ENCODE measurements at regions not wholly inside any gene's neighbourhood (a gene's known extent, or its start where the extent isn't known, plus 50 kb on each side); places are given as distances from the start of the nearest gene placed in this dataset.
"Not testable (repeated sequence)": the region's sequence is repeated elsewhere in the genome, so short reads cannot be mapped to it uniquely, and the experiment has no call there.

DNA sequence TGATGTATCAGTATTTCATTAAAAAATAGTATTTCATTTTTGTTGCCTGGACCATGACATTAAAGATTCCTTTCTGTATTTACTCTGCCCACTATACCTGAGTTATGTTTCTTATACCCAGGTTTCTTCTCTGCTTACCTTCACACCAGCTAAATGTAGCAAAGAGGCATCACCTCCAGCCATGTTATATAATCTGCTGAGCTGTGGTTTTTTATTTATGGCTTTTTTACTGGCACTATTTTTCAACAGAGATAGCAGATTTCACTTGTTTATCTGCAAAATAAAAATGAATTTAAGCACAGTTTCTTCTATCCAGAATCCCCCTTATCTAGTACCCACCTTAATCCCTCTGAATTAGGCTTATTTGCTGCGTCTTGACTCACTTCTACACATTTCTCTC is 979.0 kb upstream of the MAN1A1 start:
- no peak for DNase-seq

DNA sequence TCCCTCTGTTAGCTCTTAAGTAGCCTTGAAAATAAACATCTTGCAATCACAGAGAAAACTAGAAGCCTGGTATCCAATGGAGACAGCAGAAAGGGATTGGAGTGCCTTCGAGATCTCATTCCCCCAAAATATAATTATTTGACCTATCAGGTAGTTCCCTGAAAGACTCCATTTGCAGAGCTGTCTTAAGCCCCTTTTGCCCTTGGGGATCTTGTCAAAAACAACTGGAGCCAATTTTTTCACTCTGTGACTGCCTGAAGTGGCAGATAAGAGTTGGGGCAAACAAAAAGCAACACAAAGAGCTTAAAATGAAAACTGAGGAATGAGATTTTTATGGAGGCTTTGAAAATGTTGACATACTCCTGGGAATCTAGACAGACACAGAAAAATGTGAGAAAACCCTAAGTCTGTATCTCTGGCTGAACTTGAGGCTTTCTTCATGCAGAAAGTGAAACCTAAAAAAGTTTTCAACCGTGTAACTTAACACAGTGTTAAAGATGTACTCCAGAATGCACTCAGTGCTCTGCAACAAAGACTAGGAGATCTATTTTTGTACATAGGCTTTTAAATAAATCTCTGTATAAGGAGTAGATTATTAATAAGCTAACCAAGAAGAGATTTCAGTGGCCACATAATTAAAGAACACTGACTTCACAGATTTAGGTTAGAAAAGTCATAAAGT is 971.1 kb upstream of the MAN1A1 start:
- DNase-seq: no peak

DNA sequence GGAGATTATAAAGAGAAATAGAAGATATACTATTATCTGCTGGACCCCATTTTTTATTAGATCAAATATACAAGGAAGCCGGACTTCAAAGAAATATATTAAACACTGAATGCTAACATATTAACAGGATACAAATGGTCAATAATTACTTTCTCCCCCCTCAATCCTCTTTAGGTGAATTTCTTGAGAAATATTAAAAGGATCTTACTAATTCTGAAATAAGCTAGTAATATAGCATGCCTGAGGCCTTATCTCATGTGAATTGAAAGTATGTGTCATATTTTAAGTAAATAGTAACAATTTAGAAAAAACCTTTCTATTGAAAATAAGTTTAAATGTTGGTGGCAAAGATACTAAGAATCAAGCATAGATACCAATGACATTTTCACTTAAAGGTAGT is 954.7 kb upstream of the MAN1A1 start:
- DNase-seq: no peak

DNA sequence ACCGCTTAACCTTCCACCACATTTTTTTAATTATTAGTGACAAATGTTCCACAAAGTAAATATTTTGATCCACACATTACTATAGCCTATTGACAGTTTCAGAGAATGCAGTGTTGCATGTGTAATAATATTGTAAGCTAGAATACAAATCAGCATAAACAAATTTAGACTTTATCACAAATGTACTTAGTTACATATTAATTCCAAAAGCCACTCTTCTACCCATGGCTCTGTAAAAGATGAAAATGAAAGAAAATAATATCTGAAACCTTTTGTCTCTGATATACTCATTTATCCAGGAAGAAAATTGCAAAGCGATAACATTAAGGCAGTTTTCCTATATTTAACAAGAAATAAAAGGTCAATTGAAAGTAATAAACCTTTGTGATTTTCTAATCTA is 954.0 kb upstream of the MAN1A1 start:
- DNase-seq: no peak

DNA sequence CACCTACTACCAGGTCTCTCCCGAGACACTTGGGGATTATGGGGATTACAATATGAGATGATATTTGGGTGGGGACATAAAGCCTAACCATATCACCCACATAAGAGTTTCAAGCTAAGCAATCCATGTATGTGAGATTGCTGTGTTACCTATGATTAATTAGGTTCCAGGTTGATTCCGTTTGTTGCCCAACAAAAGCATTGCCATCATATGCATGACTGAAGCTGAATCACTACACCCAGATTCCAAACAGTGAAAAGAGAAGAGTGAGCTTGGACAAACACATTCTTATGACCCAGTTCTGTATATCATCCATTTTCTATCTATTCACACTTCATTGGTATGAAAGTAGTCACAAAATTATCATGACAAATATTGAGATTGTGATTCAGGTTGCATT is 952.5 kb upstream of the MAN1A1 start:
- DNase-seq: no peak

DNA sequence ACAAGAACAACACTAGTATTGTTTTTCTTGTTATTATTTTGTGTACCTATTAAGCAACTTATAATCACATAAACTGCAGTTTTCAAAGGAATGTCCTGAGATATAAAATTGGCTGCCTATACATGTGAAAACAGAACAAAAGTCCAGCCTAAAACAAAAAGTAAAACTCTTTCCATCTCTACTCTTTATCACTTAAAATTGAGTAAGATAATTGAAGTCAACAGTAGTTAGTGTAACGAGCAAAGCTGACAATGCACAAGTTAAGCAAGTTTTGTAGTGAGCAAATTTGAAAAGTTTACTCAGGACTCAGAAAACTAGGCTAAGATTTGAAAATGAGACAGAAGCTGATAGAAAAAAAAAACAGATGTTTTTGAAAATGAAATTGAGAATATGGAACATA is 941.4 kb upstream of the MAN1A1 start:
- DNase-seq: no peak

DNA sequence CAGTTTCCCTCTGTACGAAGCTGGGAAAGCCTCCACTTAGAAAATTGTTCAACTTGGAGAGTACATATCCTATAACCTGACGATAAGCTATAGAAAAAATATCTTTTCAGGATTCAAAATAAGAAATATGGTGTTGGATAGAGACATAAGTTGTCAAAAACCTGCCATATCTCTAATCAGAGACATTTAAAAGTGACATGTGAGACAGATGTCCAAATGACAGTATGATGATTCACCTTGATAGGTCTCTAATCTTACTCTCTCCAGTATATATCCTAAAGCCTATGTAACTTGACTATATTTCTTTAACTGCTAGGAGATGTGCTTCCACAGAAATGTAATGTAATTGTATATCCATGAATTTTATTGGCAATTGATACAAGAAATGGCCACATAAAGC is 932.4 kb upstream of the MAN1A1 start:
- DNase-seq: no peak

DNA sequence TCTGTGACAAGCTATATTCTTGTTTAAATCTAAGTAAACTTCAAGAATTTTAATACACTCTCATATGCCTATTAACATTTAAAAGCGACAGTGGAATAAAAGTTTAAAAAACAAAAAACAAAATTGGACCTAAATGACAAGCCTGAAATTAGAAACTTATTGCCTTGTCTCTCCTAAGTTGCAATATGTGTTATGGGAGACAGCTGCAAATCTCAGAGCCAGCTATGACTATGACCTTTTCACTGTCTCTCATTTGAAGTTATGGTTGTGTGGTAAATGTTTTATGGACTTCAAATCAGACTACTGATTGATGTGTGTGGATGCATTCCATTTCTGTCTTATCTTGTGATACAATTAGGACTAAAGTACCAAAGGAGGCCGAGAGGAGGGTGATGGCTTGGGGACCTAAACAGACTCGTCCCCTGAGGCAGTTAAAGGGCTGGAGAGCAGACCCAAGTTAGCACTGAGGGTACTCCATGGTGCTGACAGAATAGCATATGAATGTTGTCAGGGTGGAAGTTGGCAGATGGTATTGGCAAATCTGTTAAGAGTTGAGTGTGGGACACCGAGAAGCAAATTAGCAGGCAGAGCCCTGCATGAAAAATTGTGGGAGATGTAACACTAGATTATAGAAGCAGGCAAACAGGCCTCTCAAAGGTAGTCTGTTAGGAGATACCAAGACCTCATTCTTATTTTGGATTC is 930.1 kb upstream of the MAN1A1 start:
- no peak for DNase-seq

DNA sequence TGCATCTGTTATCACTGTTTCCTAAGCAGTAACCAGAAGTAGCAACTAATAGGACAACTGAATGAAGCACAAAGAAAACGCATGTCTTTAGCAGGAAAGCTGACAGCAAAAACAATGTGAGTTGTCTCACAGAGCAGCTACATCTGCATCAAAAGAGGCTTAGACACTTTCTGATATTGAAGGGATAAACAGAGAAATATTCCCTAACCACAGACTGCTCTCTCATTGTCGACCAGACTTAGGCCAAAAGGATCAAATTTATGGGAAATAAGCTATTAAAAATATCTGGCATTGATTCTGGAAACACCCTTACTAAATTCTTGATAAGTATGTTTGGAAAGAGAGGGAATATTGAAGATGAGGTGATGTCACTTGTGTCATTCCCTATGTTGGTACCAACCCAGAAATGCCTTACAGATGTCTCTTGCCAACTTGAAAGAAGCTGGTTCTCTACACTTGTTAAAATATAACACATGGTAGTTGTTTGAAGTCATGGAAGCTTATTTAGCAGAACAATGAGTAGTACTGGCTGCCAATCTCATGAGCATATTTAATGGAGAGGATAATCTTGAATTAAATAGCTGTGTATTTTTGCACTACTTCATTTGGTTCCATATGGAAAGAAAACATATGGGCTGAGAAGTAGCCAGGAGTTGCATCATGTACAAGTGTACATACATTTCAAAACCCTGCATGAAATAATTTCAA is 929.3 kb upstream of the MAN1A1 start:
- DNase-seq: no peak

DNA sequence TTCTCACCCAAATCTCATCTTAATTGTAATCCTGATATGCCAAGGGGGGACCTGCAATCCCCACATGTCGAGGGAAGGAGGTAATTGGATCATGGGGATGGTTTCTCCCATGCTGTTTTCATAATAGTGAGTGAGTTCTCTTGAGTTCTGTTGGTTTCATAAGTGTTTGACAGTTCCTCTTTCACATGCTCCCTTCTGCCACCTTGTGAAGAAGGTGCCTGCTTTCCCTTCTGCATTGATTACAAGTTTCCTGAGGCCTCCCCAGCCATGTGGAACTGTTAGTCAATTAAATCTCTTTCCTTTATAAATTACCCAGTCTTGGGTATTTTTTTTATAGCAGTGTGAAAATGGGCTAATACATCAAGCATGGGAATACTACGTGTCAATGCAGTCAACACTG is 925.0 kb upstream of the MAN1A1 start:
- DNase-seq: no peak

DNA sequence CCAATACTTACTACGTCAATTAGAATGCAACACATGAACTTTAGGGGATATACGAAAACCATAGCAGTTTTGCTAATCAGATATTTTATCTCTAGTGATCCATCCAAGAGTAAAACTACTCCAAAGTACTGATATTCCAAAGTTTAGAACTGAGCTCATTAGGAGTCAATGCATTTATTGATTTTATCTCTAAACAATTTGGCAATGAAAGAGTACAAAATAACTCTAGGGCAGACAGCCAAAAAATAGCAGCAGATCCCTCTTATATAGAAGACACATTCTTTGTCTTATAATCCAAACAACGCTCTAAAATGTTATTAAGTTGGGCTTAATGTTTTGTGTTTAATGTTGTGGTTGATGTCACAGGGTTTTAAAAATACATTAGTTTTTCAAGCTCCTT is 923.9 kb upstream of the MAN1A1 start:
- no peak for DNase-seq

DNA sequence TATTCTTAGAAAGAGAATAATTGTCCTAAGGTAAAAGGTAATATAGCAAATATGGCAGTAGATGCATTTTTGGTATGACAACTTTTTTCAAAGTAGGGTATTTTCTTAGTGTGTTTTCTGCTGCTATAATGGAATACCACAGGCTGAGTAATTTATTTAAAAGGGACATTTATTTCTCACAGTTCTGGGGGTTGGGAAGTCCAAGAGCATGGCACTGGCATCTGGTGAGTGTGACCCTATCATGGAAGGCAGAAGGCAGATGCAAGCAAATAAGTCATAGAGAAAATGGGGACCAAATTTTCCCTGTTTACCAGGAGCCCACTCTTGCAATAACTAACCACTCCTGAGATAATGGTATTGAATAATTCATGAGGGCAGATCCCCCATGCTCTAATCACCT is 922.5 kb upstream of the MAN1A1 start:
- no peak for DNase-seq

DNA sequence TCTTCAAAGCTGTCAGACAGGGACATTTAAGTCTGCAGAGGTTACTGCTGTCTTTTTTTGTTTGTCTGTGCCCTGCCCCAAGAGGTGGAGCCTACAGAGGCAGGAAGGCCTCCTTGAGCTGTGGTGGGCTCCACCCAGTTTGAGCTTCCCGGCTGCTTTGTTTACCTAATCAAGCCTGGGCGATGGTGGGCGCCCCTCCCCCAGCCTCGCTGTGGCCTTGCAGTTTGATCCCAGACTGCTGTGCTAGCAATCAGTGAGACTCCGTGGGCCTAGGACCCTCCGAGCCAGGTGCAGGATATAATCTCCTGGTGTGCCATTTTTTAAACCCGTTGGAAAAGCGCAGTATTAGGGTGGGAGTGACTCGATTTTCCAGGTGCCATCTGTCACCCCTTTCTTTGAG is 918.7 kb upstream of the MAN1A1 start:
- DNase-seq: not testable (repeated sequence)

DNA sequence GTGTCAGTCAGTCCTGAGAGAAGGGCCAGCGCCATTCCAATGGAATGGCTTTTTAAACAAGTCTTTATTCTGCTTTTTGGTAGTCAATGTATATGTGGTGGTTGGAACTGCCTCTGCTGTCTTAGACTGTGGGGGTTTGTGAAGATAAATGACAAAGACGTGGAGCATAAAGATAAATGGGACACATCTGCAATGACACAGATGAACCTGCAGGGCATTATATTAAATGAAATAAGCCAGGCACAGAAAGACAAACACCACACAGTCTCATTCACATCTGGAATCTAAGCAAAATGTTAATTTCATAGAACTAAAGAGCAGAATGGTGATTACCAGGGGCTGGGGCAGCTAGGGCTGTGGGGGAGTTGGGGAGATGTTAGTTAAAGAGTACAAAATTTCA is 912.8 kb upstream of the MAN1A1 start:
- DNase-seq: no peak

DNA sequence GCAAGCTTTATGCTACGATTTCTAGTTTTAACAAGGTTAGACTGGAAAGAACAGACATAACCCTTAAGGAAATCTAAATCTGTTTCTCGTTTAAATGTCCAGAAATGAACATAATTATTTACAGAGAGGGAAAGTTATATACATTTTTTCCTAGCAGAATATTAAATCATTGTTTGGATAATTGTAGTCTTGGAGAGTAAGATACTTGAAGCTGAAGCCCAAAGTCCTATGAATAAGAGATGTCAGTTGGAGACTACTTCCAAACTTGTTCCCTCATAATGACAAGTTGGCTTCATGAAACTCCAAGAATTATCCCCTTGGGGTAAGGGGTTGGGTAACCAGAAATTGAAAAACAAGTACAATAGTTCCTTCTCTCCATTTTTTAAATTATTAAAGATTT is 911.1 kb upstream of the MAN1A1 start:
- DNase-seq: no peak

DNA sequence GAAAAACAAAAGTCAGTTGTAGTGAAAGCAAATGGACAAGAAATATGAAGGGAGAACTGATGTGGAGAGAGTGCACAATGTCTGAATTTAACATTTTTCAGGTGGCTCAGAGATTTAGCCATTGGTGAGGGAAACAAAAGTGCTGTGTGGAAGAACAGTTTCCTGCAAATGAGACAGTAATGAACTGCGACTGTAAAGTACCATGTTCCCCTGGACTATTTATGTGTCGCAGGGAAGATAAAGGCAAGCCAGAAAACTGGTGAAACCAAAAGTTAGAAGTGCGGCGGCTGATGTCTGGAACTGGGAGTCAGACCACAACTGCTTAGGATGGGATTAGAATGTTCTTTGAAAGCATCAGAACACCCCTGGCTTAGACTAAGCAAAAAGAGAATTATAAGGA is 905.1 kb upstream of the MAN1A1 start:
- no peak for DNase-seq

DNA sequence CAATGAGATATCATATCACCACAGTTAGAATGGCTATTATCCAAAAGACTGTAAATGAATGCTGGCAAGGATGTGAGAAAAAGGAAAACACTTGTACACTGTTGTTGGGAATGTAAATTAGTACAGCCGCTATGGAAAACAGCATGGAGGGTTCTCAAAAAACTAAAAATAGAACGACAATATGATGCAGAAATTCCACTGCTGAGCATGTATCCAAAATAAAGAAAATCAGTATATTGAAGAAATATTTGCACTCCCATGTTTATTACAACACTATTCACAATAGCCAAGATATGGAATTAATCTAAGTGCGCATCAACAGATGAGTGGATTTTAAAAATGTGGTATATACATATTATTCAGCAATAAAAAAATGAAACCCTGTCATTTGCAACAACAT is 898.9 kb upstream of the MAN1A1 start:
- DNase-seq: no peak

DNA sequence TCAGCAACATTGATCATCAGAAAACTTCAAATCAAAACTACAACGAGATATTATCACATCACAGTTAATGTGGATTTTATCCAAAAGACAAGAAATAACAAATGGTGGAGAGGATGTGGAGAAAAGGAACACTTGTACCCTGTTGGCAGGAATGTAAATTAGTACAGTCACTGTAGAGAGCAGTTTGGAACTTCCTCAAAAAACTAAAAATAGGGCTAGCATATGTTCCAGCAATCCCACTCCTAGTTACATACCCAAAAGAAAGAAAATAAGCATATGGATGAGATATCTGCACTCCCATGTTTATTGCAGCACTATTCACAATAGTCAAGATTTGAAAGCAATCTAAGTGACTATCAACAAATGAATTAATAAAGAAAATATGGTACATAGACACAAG is 887.7 kb upstream of the MAN1A1 start:
- DNase-seq: no peak

DNA sequence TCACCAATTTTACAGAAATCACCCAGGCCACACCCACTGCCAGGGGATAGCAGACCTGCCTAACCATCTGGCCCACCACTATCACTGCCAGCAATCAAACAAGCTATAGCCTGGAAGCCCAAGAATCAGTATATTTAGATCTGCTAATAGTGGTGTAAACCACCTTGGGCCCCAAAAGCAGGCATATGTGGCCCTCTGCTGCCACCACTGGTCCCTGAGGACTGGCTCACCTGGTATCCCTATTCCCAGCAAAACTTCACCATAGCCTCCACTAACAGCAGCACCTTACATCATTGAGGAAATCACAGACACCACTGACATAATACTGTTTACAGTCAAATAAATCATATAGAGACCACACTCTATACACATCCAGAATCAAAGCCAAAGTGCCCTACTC is 880.4 kb upstream of the MAN1A1 start:
- DNase-seq: no peak

DNA sequence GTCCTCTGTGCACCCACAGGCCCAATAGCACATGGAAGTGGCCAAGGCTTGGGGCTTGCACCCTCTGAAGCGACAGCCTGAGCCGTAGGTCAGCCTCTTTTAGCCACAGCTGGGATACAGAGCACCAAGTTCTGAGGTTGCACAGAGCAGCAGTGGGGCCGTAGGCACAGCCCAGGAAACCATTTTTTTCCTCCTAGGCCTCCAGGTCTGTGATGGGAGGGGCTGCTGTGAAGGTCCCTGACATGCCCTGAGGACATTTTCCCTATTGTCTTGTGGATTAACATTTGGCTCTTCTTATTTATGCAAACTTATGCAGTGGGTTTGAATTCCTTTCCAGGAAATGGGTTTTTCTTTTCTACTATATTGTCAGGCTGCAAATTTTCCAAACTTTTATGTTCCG is 878.7 kb upstream of the MAN1A1 start:
- DNase-seq: no peak

DNA sequence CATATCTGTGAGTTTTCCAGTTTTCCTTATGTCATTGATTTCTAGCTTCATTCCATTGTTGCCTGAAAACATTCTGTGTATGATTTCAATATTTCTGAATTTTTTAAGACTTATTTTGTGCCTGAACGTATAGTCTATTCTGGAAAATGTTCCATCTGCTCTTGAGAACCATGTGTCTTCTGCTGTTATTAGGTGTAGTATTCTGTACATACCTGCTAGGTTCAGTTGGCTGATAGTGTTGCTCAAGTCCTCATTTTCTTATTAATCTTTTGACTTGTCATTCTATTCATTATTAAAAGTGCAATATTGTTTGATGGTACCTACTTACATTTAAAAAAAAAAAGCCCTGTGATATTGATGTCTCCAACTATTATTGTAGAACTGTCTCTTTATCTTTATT is 869.8 kb upstream of the MAN1A1 start:
- no peak for DNase-seq

DNA sequence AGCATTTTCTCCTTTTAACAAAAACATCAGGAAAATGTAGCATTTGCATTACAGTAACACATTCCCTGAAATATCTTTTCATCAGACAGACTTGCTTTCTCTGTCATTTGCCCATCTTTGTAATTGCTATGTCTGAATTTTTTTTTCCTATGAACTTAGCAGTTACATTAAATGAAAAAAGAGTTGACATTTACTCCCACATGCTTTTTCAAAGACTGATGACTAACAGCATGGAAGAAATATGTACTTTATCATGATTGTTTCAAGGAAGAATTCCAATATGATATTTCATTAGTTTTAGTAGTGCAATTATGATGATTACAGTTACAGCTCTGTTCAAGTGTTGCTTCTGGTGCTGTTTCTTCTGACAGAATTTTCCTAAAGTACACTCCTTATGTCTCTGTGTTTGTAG is 864.5 kb upstream of the MAN1A1 start:
- DNase-seq: no peak

DNA sequence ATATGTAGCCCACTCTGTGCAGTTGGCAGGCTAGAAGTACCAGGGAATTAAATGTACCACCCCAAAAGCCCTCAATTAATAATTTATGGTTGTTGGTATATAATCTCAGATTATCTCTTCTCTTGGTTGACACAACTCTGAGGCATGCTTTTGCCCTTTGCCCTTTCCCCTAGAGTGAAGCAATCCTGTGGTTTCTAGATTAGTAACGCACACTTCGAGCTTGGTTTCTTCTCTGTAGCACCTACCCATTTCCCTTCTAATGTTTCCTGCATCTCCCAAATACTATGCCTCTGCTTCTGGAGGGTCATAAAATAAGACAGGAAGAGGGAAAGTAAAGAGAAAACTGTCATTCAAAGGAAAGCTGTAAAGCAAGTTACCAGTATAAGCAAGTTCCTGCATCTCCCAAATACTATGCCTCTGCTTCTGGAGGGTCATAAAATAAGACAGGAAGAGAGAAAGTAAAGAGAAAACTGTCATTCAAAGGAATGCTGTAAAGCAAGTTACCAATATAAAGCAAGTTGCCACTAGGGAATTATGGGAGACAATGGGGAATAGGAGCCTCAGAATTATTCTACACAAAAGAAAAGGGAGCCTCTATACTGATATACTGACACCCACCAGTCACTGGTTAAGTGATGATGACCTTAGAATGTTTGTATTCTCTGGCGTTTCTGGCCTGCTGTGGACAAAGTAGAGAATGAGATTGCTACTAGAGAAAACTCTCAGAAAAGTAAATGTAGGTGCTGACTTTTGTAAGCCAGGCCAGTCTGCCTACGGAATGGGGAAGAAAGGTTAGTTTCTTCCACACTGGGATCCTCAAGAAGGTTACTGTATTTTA is 862.6 kb upstream of the MAN1A1 start:
- no peak for DNase-seq

DNA sequence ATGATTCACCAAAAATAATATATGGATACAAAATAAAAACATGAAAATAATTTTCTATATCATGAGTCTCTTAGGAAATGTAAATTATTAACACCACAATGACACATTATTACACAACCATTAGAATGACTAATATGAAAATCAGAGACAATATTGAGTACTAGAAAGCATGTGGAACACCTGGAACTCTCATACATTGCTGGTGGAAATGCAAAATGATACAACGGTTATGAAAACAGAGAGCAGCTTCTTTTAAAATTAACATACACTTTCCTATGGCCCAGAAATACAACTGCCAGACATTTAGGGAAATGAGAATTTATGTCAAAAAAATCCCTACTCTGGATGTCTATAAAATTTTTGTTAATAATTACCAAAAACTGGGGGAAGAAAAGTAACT is 853.3 kb upstream of the MAN1A1 start:
- no peak for DNase-seq

Data from inflammatory macrophage treated with lipopolysaccharide for 4 hours (primary cell).